ENCODE measurements at regions not wholly inside any gene's neighbourhood (a gene's known extent, or its start where the extent isn't known, plus 50 kb on each side); places are given as distances from the start of the nearest gene placed in this dataset.

GRCh38 chr3:18775501-18775900 lies 350.4 kb upstream of the SATB1 start:
- ChIA-PET POLR2A (no interaction called here), CTCF (ENCODE audit: low intra/inter-chr PET ratio) (no interaction called here)
- no peaks in the 10 kb centered on the region for H3K79me2 ChIP-seq (ENCODE audit: control insufficient read depth, insufficient read depth, low read length)
- TF ChIP-seq CHD4 (IDR thresholded peaks at IDR 0.05; ENCODE audit: insufficient read depth, insufficient replicate concordance, low read depth, low read length, poor library complexity, severe bottlenecking) (no peak), ZNF561 (CRISPR knock-in tag; conservative IDR thresholded peaks at IDR 0.05) (no peak), ZNF280A (IDR thresholded peaks at IDR 0.05; ENCODE audit: low read depth, partially characterized antibody) (no peak), HNRNPK (IDR thresholded peaks at IDR 0.05; ENCODE audit: low read depth, low read length, poor library complexity, severe bottlenecking) (no peak), PPARD (CRISPR knock-in tag; IDR thresholded peaks at IDR 0.05) (no peak), PTRF (tag; IDR thresholded peaks at IDR 0.05) (no peak), FOS (IDR thresholded peaks at IDR 0.05; ENCODE audit: extremely low read depth, insufficient read length) (no peak), KHSRP (IDR thresholded peaks at IDR 0.05) (no peak), ZNF589 (CRISPR knock-in tag; IDR thresholded peaks at IDR 0.05; ENCODE audit: low read depth) (no peak), CHD7 (IDR thresholded peaks at IDR 0.05; ENCODE audit: low read depth, low read length) (no peak)
- no peaks in the 10 kb centered on the region for H3K36me3 ChIP-seq (ENCODE audit: control insufficient read depth, insufficient read depth, low read length)
- no peak overlapping the region for H3K4me3 ChIP-seq
- no peak overlapping the region for H2AFZ ChIP-seq (ENCODE audit: low read depth, low read length)
- intact Hi-C loops (cut with micrococcal nuclease), result no loop called here
- H4K20me1 ChIP-seq (replicated peaks; ENCODE audit: control insufficient read depth, insufficient read depth, low read length), result no peaks in the 10 kb centered on the region
- ATAC-seq (no peak), DNase-seq (ENCODE audit: extremely low read depth in 1 of 4, low spot score in 3 of 4) (no peak), FAIRE-seq (no peak)
- no TSS peak for BruUV-seq (replicated peaks)
- H3K4me1 ChIP-seq (replicated peaks in 1 of 2; ENCODE audit: control insufficient read depth in 2 of 2, insufficient read depth in 2 of 2, low read length in 2 of 2), result no peaks in the 10 kb centered on the region
- 0% methylated on average over 2 of the region's 2 CpGs for WGBS (ENCODE audit: insufficient coverage, low coverage, missing lambda C conversion rate)
- no peaks in the 10 kb centered on the region for H3K27me3 ChIP-seq (ENCODE audit: control insufficient read depth in 2 of 2, insufficient read depth in 2 of 2, low read length in 2 of 2)
- no peak overlapping the region for H3K9ac ChIP-seq (ENCODE audit: insufficient read depth in 1 of 2, low read depth in 2 of 2, low read length in 2 of 2)
- no peak overlapping the region for H3K27ac ChIP-seq (ENCODE audit: extremely low read depth, low read depth, low read length)
- H3K9me3 ChIP-seq (replicated peaks; ENCODE audit: control insufficient read depth, insufficient read depth, low read depth, low read length), result no peaks in the 10 kb centered on the region; the same call in 1 of the 2 replicates
- H3K9me1 ChIP-seq (ENCODE audit: control insufficient read depth, insufficient read depth, low read length), result no peaks in the 10 kb centered on the region
- in situ Hi-C loops (cut with MboI), result no loop called here
- H3K4me2 ChIP-seq (ENCODE audit: insufficient read depth, low read length), result no peak overlapping the region

Measured in K562 (cell line).